Fibroblast of lung (primary cell): ENCODE measurements at regions not wholly inside any gene's neighbourhood (a gene's known extent, or its start where the extent isn't known, plus 50 kb on each side); places are given as distances from the start of the nearest gene placed in this dataset.

Source experiments
- DNase-seq, 2 donors: peaks; one replicate each; pipeline versions ENCODE4 v3.0.0 to v3.0.0-alpha.2; 2010; ENCODE audit warnings: low read depth in 2 of 2
- H2AFZ ChIP-seq: 2 replicates; pipeline ENCODE4 v1.5.1; 2012; ENCODE audit warnings: low read length, control low read depth, inconsistent platforms
- H3K27ac ChIP-seq: 2 replicates; pipeline ENCODE4 v1.5.1; 2011; ENCODE audit warnings: low read length, control low read depth; ENCODE audit not compliant: insufficient read depth
- H3K27me3 ChIP-seq: 2 replicates; pipeline ENCODE4 v1.5.1; 2011; ENCODE audit warnings: mild to moderate bottlenecking, low read length; ENCODE audit not compliant: control insufficient read depth, insufficient read depth
- H3K36me3 ChIP-seq: 2 replicates; pipeline ENCODE4 v1.5.1; 2011; ENCODE audit warnings: low read length; ENCODE audit not compliant: control insufficient read depth, insufficient read depth
- H3K4me1 ChIP-seq: 2 replicates; pipeline ENCODE4 v1.5.1; 2011; ENCODE audit warnings: low read length; ENCODE audit not compliant: control insufficient read depth, insufficient read depth; ENCODE audit errors: extremely low read depth
- H3K4me2 ChIP-seq: 2 replicates; pipeline ENCODE4 v1.5.1; 2011; ENCODE audit warnings: low read length, control low read depth; ENCODE audit not compliant: insufficient read depth; ENCODE audit errors: extremely low read depth
- H3K4me3 ChIP-seq, 4 experiments: fragments of 200-600 bp in 1 of 4; sonication (generic) in 1 of 4; replicated peaks in 1 of 4; 2 replicates each; pipeline ENCODE4 v1.5.1; 2011 to 2016; ENCODE audit warnings: low read length in 4 of 4, low read depth in 3 of 4, mild to moderate bottlenecking in 3 of 4, control low read depth in 2 of 4, inconsistent platforms in 1 of 4, mixed read lengths in 1 of 4; ENCODE audit not compliant: insufficient read depth in 1 of 4; ENCODE audit errors: control extremely low read depth in 1 of 4
- H3K79me2 ChIP-seq: 2 replicates; pipeline ENCODE4 v1.5.1; 2012; ENCODE audit warnings: mild to moderate bottlenecking, low read length, inconsistent platforms; ENCODE audit not compliant: control insufficient read depth, insufficient read depth
- H3K9ac ChIP-seq: 2 replicates; pipeline ENCODE4 v1.5.1; 2011; ENCODE audit warnings: mild to moderate bottlenecking, low read length, control low read depth; ENCODE audit not compliant: insufficient read depth
- H3K9me3 ChIP-seq: 2 replicates; pipeline ENCODE4 v1.5.1; 2012; ENCODE audit warnings: low read depth, low read length; ENCODE audit not compliant: control insufficient read depth, insufficient read depth
- H4K20me1 ChIP-seq: 2 replicates; pipeline ENCODE4 v1.5.1; 2011; ENCODE audit warnings: low read length; ENCODE audit not compliant: control insufficient read depth, insufficient read depth; ENCODE audit errors: extremely low read depth
- CTCF ChIP-seq, 2 donors: IDR thresholded peaks in 1 of 2; conservative IDR thresholded peaks in 1 of 2; 1 replicate in 1 of 2; 2 replicates in 1 of 2; pipeline ENCODE4 v1.5.1; 2011 to 2012; ENCODE audit warnings: low read length in 2 of 2, control low read depth in 1 of 2, inconsistent platforms in 1 of 2, low read depth in 1 of 2, mild to moderate bottlenecking in 1 of 2
- EZH2 ChIP-seq: IDR thresholded peaks from 2 replicates; pipeline ENCODE4 v1.5.1; 2012; ENCODE audit warnings: low read length, control low read depth, mild to moderate bottlenecking; ENCODE audit errors: missing control alignments

- TF ChIP-seq CTCF (conservative IDR thresholded peaks at IDR 0.05 in 1 of 2, IDR thresholded peaks at IDR 0.05 in 1 of 2; ENCODE audit: low read depth in 1 of 2, low read length in 2 of 2) (no peak), EZH2 (no peak)
- Histone ChIP-seq H2AFZ (no peak overlapping the region), H4K20me1 (no peaks in the 10 kb centered on the region), H3K4me3 (no peak overlapping the region), H3K27ac (no peak overlapping the region), H3K4me2 (no peak overlapping the region), H3K9ac (no peak overlapping the region), H3K9me3 (no peaks in the 10 kb centered on the region), H3K27me3 (no peaks in the 10 kb centered on the region), H3K4me1 (no peaks in the 10 kb centered on the region), H3K79me2 (no peaks in the 10 kb centered on the region), H3K36me3 (no peaks in the 10 kb centered on the region)
- DNase-seq = no peak
Measured at GRCh38 chr2:183680573-183680972, 556.3 kb downstream of the NUP35 start.

- Histone ChIP-seq H3K9ac (no peak overlapping the region), H3K9me3 (no peaks in the 10 kb centered on the region), H3K27ac (no peak overlapping the region), H3K36me3 (no peaks in the 10 kb centered on the region), H3K4me3 (no peak overlapping the region), H2AFZ (no peak overlapping the region), H3K27me3 (no peaks in the 10 kb centered on the region), H3K4me2 (no peak overlapping the region), H4K20me1 (no peaks in the 10 kb centered on the region), H3K4me1 (no peaks in the 10 kb centered on the region), H3K79me2 (no peaks in the 10 kb centered on the region)
- no peak for DNase-seq
- TF ChIP-seq EZH2 (no peak), CTCF (conservative IDR thresholded peaks at IDR 0.05 in 1 of 2, IDR thresholded peaks at IDR 0.05 in 1 of 2; ENCODE audit: low read depth in 1 of 2, low read length in 2 of 2) (no peak)
Measured at GRCh38 chr2:183684686-183685085, 560.4 kb downstream of the NUP35 start.

DNA sequence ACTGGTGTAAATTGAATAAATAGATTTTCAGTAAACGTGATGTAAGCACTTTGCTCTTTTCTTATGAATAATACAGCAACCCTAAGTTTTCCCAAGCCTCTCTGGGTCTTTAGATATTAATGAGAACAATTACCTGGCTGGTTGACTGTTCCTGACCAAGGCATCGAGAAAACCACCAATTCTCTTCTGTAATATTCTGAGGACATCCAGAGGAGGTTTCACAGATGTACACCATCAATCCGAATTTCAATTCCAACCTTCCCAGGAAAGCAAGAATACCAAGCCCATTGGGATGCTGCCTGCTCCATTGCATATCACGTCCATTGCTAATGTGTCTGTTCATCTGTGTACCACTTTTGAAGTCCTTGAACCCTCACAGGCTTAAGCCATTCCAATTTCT is 571.8 kb downstream of the NUP35 start:
- Histone ChIP-seq H3K9ac (no peak overlapping the region), H3K4me3 (no peak overlapping the region), H3K27ac (no peak overlapping the region), H3K79me2 (no peaks in the 10 kb centered on the region), H3K4me1 (no peaks in the 10 kb centered on the region), H3K36me3 (no peaks in the 10 kb centered on the region), H4K20me1 (no peaks in the 10 kb centered on the region), H3K4me2 (no peak overlapping the region), H3K27me3 (no peaks in the 10 kb centered on the region), H2AFZ (no peak overlapping the region), H3K9me3 (no peaks in the 10 kb centered on the region)
- TF ChIP-seq CTCF (conservative IDR thresholded peaks at IDR 0.05 in 1 of 2, IDR thresholded peaks at IDR 0.05 in 1 of 2; ENCODE audit: low read depth in 1 of 2, low read length in 2 of 2) = no peak
- TF ChIP-seq EZH2 = no peak
- no peak for DNase-seq
